Panc1 (cell line): ENCODE measurements at regions not wholly inside any gene's neighbourhood (a gene's known extent, or its start where the extent isn't known, plus 50 kb on each side); places are given as distances from the start of the nearest gene placed in this dataset.
"Not testable (repeated sequence)": the region's sequence is repeated elsewhere in the genome, so short reads cannot be mapped to it uniquely, and the experiment has no call there.

Experiments used
- ATAC-seq: fragments of 200-7000 bp; cut with Tn5 transposase; 2 replicates; pipeline ENCODE4 v1.9.1; 2020; ENCODE audit warnings: mild to moderate bottlenecking, moderate library complexity
- BruUV-seq: library from RNA; stranded (reverse); fragments of 400-500 nt; replicated peaks from 2 replicates; lab custom pipeline; 2021; lab: Mats Ljungman, UMichigan
- CTCF ChIA-PET: fragments of 300-600 bp; sonication (Branson Sonifier 250); formaldehyde crosslinking; loops from one replicate; lab custom pipeline; 2022; ENCODE audit warnings: antibody characterized with exemption; lab: Charles Lee
- POLR2A ChIA-PET: fragments of 300-600 bp; sonication (Branson Sonifier 250); formaldehyde crosslinking; loops from one replicate; lab custom pipeline; 2022; ENCODE audit warnings: antibody characterized with exemption; lab: Charles Lee
- DNase-seq: peaks from one replicate; pipeline ENCODE4 v3.0.0-alpha.2; 2010; ENCODE audit warnings: low read depth, low spot score
- H3K27ac ChIP-seq: 2 replicates; pipeline ENCODE4 v1.5.1; 2011; ENCODE audit warnings: mild to moderate bottlenecking, low read length, inconsistent platforms
- H3K27me3 ChIP-seq: fragments of 200-500 bp; sonication (Bioruptor generic); 2 replicates; pipeline ENCODE4 v1.6.0; 2014; ENCODE audit warnings: low read length, inconsistent platforms; ENCODE audit not compliant: control insufficient read depth, insufficient read depth
- H3K36me3 ChIP-seq: fragments of 200-500 bp; sonication (Bioruptor generic); 2 replicates; pipeline ENCODE4 v1.5.1; 2014; ENCODE audit warnings: inconsistent platforms, mild to moderate bottlenecking, low read length, moderate library complexity; ENCODE audit not compliant: control insufficient read depth, insufficient read depth
- H3K4me1 ChIP-seq: 2 replicates; pipeline ENCODE4 v1.5.1; 2011; ENCODE audit warnings: inconsistent platforms, mild to moderate bottlenecking, low read length, moderate library complexity; ENCODE audit not compliant: control insufficient read depth, insufficient read depth
- H3K4me3 ChIP-seq, 2 experiments: 2 replicates each; pipeline ENCODE4 v1.5.1; 2011 to 2012; ENCODE audit warnings: low read depth in 2 of 2, low read length in 2 of 2, mild to moderate bottlenecking in 2 of 2, inconsistent platforms in 1 of 2, moderate library complexity in 1 of 2
- H3K9me3 ChIP-seq: fragments of 200-500 bp; sonication (Bioruptor generic); 2 replicates; pipeline ENCODE4 v1.5.1; 2014; ENCODE audit warnings: low read depth, mild to moderate bottlenecking, inconsistent platforms, low read length, moderate library complexity; ENCODE audit not compliant: control insufficient read depth, insufficient read depth
- in situ Hi-C: cut with HindIII; loops from 2 replicates; pipeline ENCODE4 v1.10.0; 2016; ENCODE audit warnings: low sequenced_read_pairs, low pct_unique_long_range_greater_than_20kb
- intact Hi-C: fragments of 100-400 bp; cut with micrococcal nuclease; formaldehyde crosslinking; loops from one replicate; pipeline ENCODE4 v1.10.0; 2022; ENCODE audit not compliant: unreplicated experiment

GRCh38 chr21:6097736-6098135, 4423.6 kb upstream of the TPTE start:
- H3K27me3 ChIP-seq, ATAC-seq, H3K36me3 ChIP-seq, intact Hi-C loops, H3K27ac ChIP-seq, H3K9me3 ChIP-seq, H3K4me3 ChIP-seq, DNase-seq, CTCF ChIA-PET, POLR2A ChIA-PET, BruUV-seq, in situ Hi-C loops, H3K4me1 ChIP-seq: not testable (repeated sequence)

DNA sequence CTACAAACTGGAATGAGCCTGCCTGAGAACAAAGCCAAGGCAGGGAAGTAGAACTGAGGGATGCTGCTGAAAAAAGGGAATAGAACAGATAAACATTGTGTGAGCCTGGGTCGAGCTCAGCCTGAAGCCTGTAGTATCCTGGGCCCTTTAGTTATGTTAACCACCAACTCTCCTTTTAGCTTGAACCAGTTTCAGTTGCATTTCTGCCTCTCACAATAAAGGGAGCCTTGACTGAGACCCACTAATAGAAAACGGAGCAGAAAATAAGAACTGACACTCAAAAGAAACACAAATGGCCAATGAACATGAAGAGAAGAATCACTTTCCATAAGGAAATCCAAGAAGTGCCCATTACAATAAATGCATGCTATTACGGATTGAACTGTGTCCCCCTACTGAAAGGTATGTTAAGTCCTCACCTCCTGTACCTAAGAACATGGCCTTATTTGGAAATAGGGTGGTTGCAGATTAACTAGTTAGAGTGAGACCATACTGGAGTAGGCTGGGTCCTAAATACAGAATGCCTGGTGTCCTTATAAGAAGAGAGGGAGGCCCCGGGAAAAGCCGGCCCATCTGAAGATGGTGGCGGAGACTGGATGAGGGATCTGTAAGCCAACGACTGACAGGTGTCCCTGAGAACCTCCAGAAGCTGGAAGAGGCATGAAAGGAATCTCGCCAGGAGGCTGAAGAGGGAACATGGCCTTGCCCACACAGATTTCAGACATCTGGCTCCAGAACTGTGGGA, 4423.0 kb upstream of the TPTE start:
- ATAC-seq, H3K9me3 ChIP-seq, H3K27ac ChIP-seq, H3K27me3 ChIP-seq, DNase-seq, BruUV-seq, H3K4me1 ChIP-seq, POLR2A ChIA-PET, in situ Hi-C loops, CTCF ChIA-PET, H3K4me3 ChIP-seq, H3K36me3 ChIP-seq, intact Hi-C loops: not testable (repeated sequence)

DNA sequence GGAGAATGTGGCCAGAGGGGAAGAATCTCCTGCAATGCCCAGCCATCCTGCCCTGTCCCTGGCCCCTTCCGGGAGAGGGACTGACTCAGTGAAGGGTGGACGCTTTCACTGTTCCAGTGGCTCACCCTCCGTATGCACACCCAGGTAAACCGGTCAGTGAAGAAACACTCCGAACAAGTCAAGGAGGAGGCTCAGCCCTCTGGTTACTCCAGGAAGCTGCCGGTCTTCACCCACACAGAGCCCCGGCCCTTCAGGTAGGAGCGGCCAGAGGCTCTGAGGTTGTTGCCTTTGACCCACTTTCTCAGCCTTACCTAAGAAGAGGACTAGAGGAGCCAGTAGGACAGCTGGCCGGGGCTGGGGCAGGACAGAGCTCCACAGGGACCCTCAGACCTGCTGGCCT, 4419.8 kb upstream of the TPTE start:
- ATAC-seq, DNase-seq, H3K27ac ChIP-seq, H3K36me3 ChIP-seq, BruUV-seq, intact Hi-C loops, H3K4me3 ChIP-seq, H3K9me3 ChIP-seq, H3K4me1 ChIP-seq, POLR2A ChIA-PET, H3K27me3 ChIP-seq, in situ Hi-C loops, CTCF ChIA-PET: not testable (repeated sequence)

- POLR2A ChIA-PET, H3K27me3 ChIP-seq, H3K4me3 ChIP-seq, DNase-seq, H3K9me3 ChIP-seq, H3K27ac ChIP-seq, H3K36me3 ChIP-seq, intact Hi-C loops, ATAC-seq, BruUV-seq, CTCF ChIA-PET, H3K4me1 ChIP-seq, in situ Hi-C loops: not testable (repeated sequence)
Observed at GRCh38 chr21:6104546-6104945, 4416.8 kb upstream of the TPTE start.

DNA sequence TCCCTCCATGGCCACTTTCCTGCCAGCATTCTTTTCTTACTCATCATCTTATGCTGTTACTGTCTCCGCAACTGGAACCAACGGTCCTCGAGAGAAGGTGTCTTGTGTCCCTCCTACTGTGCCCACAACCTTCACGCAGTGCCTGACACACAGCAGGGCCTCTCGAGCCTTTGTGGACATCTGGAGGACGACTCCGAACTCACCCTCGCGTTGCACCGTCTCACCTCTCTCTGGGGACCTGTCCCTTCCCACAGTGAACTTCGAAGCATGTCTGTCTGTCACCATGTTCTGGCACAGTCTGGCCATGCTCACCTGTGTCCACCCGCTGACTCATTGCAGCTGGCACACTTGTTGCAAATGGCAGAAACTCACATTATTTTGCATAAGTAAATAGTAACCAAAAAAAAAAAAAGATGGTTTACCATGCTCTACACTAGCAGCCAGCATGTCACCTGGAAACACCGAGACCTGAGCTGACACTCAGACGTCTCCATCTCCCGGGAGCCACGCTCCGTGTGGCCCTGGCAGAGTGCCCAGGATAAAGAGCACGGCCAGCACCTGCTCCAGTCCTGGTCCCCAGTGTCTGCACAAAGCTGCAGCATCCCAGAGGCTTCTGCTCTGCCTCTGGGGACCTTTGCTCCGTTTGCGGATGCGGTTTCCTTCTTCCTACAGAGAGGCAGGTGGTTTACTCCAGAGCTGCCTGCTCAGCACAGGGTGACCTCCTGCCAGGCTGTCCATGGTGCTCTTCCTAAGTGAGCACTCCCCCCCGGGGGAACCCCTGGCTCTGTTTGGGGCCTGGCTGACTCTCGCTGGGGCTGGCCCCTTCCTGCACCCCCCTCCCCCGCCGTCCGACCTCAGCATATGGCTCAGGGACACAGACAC, 4414.5 kb upstream of the TPTE start:
- ATAC-seq, H3K4me3 ChIP-seq, in situ Hi-C loops, H3K9me3 ChIP-seq, CTCF ChIA-PET, DNase-seq, H3K36me3 ChIP-seq, intact Hi-C loops, BruUV-seq, H3K27me3 ChIP-seq, POLR2A ChIA-PET, H3K27ac ChIP-seq, H3K4me1 ChIP-seq: not testable (repeated sequence)

- CTCF ChIA-PET, POLR2A ChIA-PET, H3K36me3 ChIP-seq, H3K27me3 ChIP-seq, H3K27ac ChIP-seq, BruUV-seq, intact Hi-C loops, H3K4me1 ChIP-seq, in situ Hi-C loops, ATAC-seq, H3K4me3 ChIP-seq, DNase-seq, H3K9me3 ChIP-seq: not testable (repeated sequence)
Observed at GRCh38 chr21:6108894-6109293, 4412.5 kb upstream of the TPTE start.

DNA sequence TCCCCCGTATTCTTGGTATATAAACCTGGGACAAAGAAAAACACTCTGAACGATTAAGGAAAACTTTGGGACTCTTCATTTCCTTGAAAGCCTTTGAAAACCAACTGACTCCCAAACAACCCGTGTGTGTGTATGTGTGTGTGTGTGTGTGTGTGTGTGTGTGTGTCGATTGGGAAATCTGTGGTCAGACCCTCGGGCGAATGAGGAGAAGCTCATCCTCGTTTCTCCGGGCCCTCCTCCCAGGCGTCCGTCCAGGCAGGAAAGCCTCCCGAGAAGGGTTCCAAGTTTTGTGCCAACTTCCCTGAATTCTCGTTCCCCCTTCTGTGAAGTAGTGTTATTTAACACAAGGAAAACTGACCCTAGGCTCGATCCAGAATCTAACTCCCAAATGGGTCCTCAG, 4411.6 kb upstream of the TPTE start:
- H3K9me3 ChIP-seq, CTCF ChIA-PET, BruUV-seq, DNase-seq, H3K4me1 ChIP-seq, H3K27ac ChIP-seq, intact Hi-C loops, H3K36me3 ChIP-seq, H3K4me3 ChIP-seq, ATAC-seq, in situ Hi-C loops, POLR2A ChIA-PET, H3K27me3 ChIP-seq: not testable (repeated sequence)
